Keratinocyte (primary cell): ENCODE measurements at regions not wholly inside any gene's neighbourhood (a gene's known extent, or its start where the extent isn't known, plus 50 kb on each side); places are given as distances from the start of the nearest gene placed in this dataset.

Experiments
- DNase-seq: peaks from one replicate; pipeline ENCODE4 v3.0.0-alpha.2; 2011; ENCODE audit warnings: low read depth, missing footprints, low spot score
- FAIRE-seq: peaks from 2 replicates; lab custom pipeline; 2011; peaks lifted over from hg19 to GRCh38; lab: Jason Lieb, UNC
- H2AFZ ChIP-seq: 2 replicates; pipeline ENCODE4 v1.6.0; 2012; ENCODE audit warnings: low read length, control low read depth, inconsistent platforms; ENCODE audit not compliant: control insufficient read depth
- H3K27ac ChIP-seq: 2 replicates; pipeline ENCODE4 v1.5.1; 2011; ENCODE audit warnings: low read length; ENCODE audit not compliant: control insufficient read depth, insufficient read depth
- H3K27me3 ChIP-seq: 3 replicates; pipeline ENCODE4 v1.6.0; 2011; ENCODE audit warnings: low read length; ENCODE audit not compliant: control insufficient read depth, insufficient read depth; ENCODE audit errors: extremely low read depth
- H3K36me3 ChIP-seq, 2 experiments: 2 replicates in 1 of 2; 3 replicates in 1 of 2; pipeline ENCODE4 v1.5.1; 2011; ENCODE audit warnings: low read length in 2 of 2, mild to moderate bottlenecking in 1 of 2; ENCODE audit not compliant: control insufficient read depth in 2 of 2, insufficient read depth in 2 of 2; ENCODE audit errors: extremely low read depth in 1 of 2
- H3K4me1 ChIP-seq: 3 replicates; pipeline ENCODE4 v1.5.1; 2011; ENCODE audit warnings: low read length; ENCODE audit not compliant: control insufficient read depth, insufficient read depth; ENCODE audit errors: extremely low read depth
- H3K4me2 ChIP-seq: 3 replicates; pipeline ENCODE4 v1.6.0; 2011; ENCODE audit warnings: low read depth, low read length; ENCODE audit not compliant: control insufficient read depth, insufficient read depth; ENCODE audit errors: extremely low read depth
- H3K4me3 ChIP-seq, 3 experiments: fragments of 200-600 bp in 1 of 3; sonication (generic) in 1 of 3; 2 replicates in 2 of 3; 3 replicates in 1 of 3; pipeline ENCODE4 v1.5.1; 2011 to 2016; ENCODE audit warnings: low read length in 3 of 3, mild to moderate bottlenecking in 3 of 3, control low read depth in 2 of 3, inconsistent platforms in 1 of 3, low read depth in 1 of 3, mixed read lengths in 1 of 3, mixed run types in 1 of 3, moderate library complexity in 1 of 3; ENCODE audit not compliant: control insufficient read depth in 2 of 3, insufficient read depth in 2 of 3; ENCODE audit errors: extremely low read depth in 1 of 3
- H3K79me2 ChIP-seq: 2 replicates; pipeline ENCODE4 v1.6.0; 2012; ENCODE audit warnings: low read length; ENCODE audit not compliant: control insufficient read depth, insufficient read depth
- H3K9ac ChIP-seq: 3 replicates; pipeline ENCODE4 v1.6.0; 2011; ENCODE audit warnings: low read length; ENCODE audit not compliant: control insufficient read depth, insufficient read depth; ENCODE audit errors: extremely low read depth
- H3K9me1 ChIP-seq: 3 replicates; pipeline ENCODE4 v1.6.0; 2011; ENCODE audit warnings: low read length; ENCODE audit not compliant: control insufficient read depth, insufficient read depth; ENCODE audit errors: extremely low read depth
- H3K9me3 ChIP-seq: 2 replicates; pipeline ENCODE4 v1.5.1; 2012; ENCODE audit warnings: low read depth, low read length; ENCODE audit not compliant: control insufficient read depth
- H4K20me1 ChIP-seq: 3 replicates; pipeline ENCODE4 v1.6.0; 2011; ENCODE audit warnings: low read length; ENCODE audit not compliant: control insufficient read depth, insufficient read depth; ENCODE audit errors: extremely low read depth
- CTCF ChIP-seq, 3 experiments: IDR thresholded peaks in 1 of 3; conservative IDR thresholded peaks in 1 of 3; optimal IDR thresholded peaks in 1 of 3; 2 replicates in 2 of 3; 3 replicates in 1 of 3; pipeline versions ENCODE3 to v1.5.1; 2011; ENCODE audit warnings: low read length in 3 of 3, mild to moderate bottlenecking in 3 of 3, moderate library complexity in 2 of 3, control low read depth in 1 of 3, inconsistent platforms in 1 of 3; ENCODE audit not compliant: insufficient read depth in 2 of 3; ENCODE audit errors: extremely low read depth in 1 of 3
- EZH2 ChIP-seq: IDR thresholded peaks from one replicate; pipeline ENCODE4 v1.6.1; 2012; ENCODE audit warnings: inconsistent platforms, mild to moderate bottlenecking, low read length, moderate library complexity
- dilution Hi-C: fragments of 300-500 bp; cut with MboI; formaldehyde crosslinking; loops from one replicate; pipeline ENCODE4 v1.7.0; 2020; ENCODE audit warnings: low sequenced_read_pairs; ENCODE audit not compliant: extremely low pct_ligation_motif_present

- Histone ChIP-seq H3K79me2 (no peaks in the 10 kb centered on the region), H3K9me1 (no peaks in the 10 kb centered on the region), H3K36me3 (no peaks in the 10 kb centered on the region), H3K4me3 (no peak overlapping the region), H3K4me1 (no peaks in the 10 kb centered on the region), H3K27me3 (no peaks in the 10 kb centered on the region), H3K9ac (no peak overlapping the region), H2AFZ (no peak overlapping the region), H4K20me1 (no peaks in the 10 kb centered on the region), H3K4me2 (no peak overlapping the region), H3K9me3 (no peaks in the 10 kb centered on the region), H3K27ac (no peak overlapping the region)
- TF ChIP-seq CTCF (optimal IDR thresholded peaks at IDR 0.05 in 1 of 3, IDR thresholded peaks at IDR 0.05 in 1 of 3, conservative IDR thresholded peaks at IDR 0.05 in 1 of 3; ENCODE audit: extremely low read depth in 1 of 3, insufficient read depth in 2 of 3, low read length in 3 of 3) (no peak), EZH2 (no peak)
- no peak for DNase-seq
- dilution Hi-C loops = no loop called here
- no peak for FAIRE-seq
Measured at GRCh38 chr6:115016593-115016992, 673.8 kb upstream of the HS3ST5 start.

- Histone ChIP-seq H3K27me3 (no peaks in the 10 kb centered on the region), H3K4me1 (no peaks in the 10 kb centered on the region), H3K36me3 (no peaks in the 10 kb centered on the region), H3K79me2 (no peaks in the 10 kb centered on the region), H4K20me1 (no peaks in the 10 kb centered on the region), H3K4me2 (no peak overlapping the region), H3K9me3 (no peaks in the 10 kb centered on the region), H3K27ac (no peak overlapping the region), H3K9ac (no peak overlapping the region), H3K4me3 (no peak overlapping the region), H2AFZ (no peak overlapping the region), H3K9me1 (no peaks in the 10 kb centered on the region)
- no peak for TF ChIP-seq CTCF (optimal IDR thresholded peaks at IDR 0.05 in 1 of 3, IDR thresholded peaks at IDR 0.05 in 1 of 3, conservative IDR thresholded peaks at IDR 0.05 in 1 of 3; ENCODE audit: extremely low read depth in 1 of 3, insufficient read depth in 2 of 3, low read length in 3 of 3)
- no peak for TF ChIP-seq EZH2
- dilution Hi-C loops = no loop called here
- DNase-seq (no peak), FAIRE-seq (no peak)
Measured at GRCh38 chr6:115004982-115005381, 662.2 kb upstream of the HS3ST5 start.
